ENCODE measurements at regions not wholly inside any gene's neighbourhood (a gene's known extent, or its start where the extent isn't known, plus 50 kb on each side); places are given as distances from the start of the nearest gene placed in this dataset.

DNA sequence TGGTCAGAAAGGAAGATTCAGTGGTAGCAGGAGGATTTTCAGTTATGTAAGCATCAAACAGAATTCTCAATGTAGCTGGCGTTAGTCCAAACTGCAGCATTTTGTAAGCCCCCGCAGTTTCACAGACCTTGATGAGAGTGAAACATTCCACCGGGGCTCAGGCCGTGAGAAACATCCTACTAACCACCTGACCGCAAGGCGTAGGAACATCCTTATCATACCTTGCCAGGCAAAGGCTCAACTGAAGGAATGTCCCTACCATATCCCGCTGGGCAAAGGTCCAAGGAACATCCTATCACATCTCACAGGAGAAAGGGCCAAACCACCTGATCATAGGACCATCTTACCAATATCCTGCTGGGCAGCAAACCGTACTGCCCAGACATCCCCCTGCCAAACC lies 624.8 kb upstream of the TMEM132C start:
- TF ChIP-seq ATF2 (IDR thresholded peaks at IDR 0.05; ENCODE audit: low read length) (no peak), POLR2A (IDR thresholded peaks at IDR 0.05; ENCODE audit: control extremely low read depth in 1 of 2, low read depth in 2 of 2, low read length in 2 of 2) (no peak), RAD21 (IDR thresholded peaks at IDR 0.05 in 1 of 2, conservative IDR thresholded peaks at IDR 0.05 in 1 of 2; ENCODE audit: low read depth in 2 of 2, low read length in 2 of 2) (no peak), EZH2 (IDR thresholded peaks at IDR 0.05; ENCODE audit: low read depth, low read length, severe bottlenecking) (no peak), POLR2AphosphoS5 (IDR thresholded peaks at IDR 0.05; ENCODE audit: low read depth, low read length) (no peak)
- TF ChIP-seq, protein P1, sequence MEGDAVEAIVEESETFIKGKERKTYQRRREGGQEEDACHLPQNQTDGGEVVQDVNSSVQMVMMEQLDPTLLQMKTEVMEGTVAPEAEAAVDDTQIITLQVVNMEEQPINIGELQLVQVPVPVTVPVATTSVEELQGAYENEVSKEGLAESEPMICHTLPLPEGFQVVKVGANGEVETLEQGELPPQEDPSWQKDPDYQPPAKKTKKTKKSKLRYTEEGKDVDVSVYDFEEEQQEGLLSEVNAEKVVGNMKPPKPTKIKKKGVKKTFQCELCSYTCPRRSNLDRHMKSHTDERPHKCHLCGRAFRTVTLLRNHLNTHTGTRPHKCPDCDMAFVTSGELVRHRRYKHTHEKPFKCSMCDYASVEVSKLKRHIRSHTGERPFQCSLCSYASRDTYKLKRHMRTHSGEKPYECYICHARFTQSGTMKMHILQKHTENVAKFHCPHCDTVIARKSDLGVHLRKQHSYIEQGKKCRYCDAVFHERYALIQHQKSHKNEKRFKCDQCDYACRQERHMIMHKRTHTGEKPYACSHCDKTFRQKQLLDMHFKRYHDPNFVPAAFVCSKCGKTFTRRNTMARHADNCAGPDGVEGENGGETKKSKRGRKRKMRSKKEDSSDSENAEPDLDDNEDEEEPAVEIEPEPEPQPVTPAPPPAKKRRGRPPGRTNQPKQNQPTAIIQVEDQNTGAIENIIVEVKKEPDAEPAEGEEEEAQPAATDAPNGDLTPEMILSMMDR (IDR thresholded peaks at IDR 0.05; ENCODE audit: control extremely low read depth in 1 of 3, insufficient read depth in 1 of 3, low read depth in 1 of 3, low read length in 3 of 3), result no peak
- TF ChIP-seq, protein P2, sequence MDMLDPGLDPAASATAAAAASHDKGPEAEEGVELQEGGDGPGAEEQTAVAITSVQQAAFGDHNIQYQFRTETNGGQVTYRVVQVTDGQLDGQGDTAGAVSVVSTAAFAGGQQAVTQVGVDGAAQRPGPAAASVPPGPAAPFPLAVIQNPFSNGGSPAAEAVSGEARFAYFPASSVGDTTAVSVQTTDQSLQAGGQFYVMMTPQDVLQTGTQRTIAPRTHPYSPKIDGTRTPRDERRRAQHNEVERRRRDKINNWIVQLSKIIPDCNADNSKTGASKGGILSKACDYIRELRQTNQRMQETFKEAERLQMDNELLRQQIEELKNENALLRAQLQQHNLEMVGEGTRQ (IDR thresholded peaks at IDR 0.05; ENCODE audit: low read length), result no peak
